ENCODE measurements at regions not wholly inside any gene's neighbourhood (a gene's known extent, or its start where the extent isn't known, plus 50 kb on each side); places are given as distances from the start of the nearest gene placed in this dataset.

DNA sequence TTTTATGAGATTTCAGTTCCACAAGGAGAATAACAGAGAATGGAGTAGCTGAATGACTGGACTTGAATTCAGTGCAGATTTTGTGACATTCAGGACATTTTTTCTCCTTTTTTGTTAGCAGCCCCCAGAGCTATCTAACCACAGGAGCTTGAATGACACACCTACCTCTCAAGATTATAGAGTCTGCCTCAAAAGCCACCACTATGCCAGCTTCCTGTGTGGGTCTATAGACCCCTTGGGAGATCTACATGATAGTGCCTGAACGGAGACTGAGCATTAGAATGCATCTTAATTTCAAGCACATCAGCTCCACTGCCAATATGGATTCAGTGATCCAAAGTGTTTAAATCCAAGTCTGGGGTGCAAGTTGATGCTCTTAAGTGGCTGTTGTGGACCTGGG is 74.4 kb upstream of the ZNF648 start:
- H3K9me3 Mint-ChIP-seq = peaks cover 5% of the 10 kb centered on the region
- H3K4me3 Mint-ChIP-seq = no peak overlapping the region
- peaks cover 3% of the 10 kb centered on the region for H3K27me3 Mint-ChIP-seq (ENCODE audit: low read depth)
- H3K27ac Mint-ChIP-seq = no peak overlapping the region
- no peaks in the 10 kb centered on the region for H3K36me3 Mint-ChIP-seq (ENCODE audit: low read depth)
- TF ChIP-seq, protein P1, sequence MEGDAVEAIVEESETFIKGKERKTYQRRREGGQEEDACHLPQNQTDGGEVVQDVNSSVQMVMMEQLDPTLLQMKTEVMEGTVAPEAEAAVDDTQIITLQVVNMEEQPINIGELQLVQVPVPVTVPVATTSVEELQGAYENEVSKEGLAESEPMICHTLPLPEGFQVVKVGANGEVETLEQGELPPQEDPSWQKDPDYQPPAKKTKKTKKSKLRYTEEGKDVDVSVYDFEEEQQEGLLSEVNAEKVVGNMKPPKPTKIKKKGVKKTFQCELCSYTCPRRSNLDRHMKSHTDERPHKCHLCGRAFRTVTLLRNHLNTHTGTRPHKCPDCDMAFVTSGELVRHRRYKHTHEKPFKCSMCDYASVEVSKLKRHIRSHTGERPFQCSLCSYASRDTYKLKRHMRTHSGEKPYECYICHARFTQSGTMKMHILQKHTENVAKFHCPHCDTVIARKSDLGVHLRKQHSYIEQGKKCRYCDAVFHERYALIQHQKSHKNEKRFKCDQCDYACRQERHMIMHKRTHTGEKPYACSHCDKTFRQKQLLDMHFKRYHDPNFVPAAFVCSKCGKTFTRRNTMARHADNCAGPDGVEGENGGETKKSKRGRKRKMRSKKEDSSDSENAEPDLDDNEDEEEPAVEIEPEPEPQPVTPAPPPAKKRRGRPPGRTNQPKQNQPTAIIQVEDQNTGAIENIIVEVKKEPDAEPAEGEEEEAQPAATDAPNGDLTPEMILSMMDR (IDR thresholded peaks at IDR 0.05; ENCODE audit: unreplicated experiment in 3 of 3) = no peak
- no peaks in the 10 kb centered on the region for H3K4me1 Mint-ChIP-seq

DNA sequence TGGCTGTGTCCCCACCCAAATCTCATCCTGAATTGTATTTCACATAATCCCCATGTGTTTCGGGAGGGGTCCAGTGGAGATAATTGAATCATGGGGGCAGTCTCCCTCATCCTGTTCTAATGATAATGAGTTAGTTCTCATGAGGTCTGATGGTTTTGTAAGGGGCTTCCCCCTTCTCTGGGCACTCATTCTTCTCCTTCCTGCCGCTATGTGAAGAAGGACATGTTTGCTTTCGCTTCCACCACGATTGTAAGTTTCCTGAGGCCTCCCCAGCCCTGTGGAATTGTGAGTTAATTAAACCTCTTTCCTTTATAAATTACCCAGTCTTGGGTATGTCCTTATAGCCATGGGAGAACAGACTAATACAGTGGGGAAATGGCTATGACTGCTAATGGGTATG is 72.7 kb upstream of the ZNF648 start:
- Mint-ChIP-seq H3K9me3 (peaks cover 5% of the 10 kb centered on the region), H3K36me3 (ENCODE audit: low read depth) (no peaks in the 10 kb centered on the region), H3K27me3 (ENCODE audit: low read depth) (peaks cover 3% of the 10 kb centered on the region), H3K27ac (no peak overlapping the region), H3K4me1 (no peaks in the 10 kb centered on the region), H3K4me3 (no peak overlapping the region)
- TF ChIP-seq, protein P1 (IDR thresholded peaks at IDR 0.05; ENCODE audit: unreplicated experiment in 3 of 3) = no peak

GRCh38 chr1:182133181-182133580 is 71.7 kb upstream of the ZNF648 start:
- H3K27me3 Mint-ChIP-seq (ENCODE audit: low read depth) = peaks cover 3% of the 10 kb centered on the region
- TF ChIP-seq, protein P1 (IDR thresholded peaks at IDR 0.05; ENCODE audit: unreplicated experiment in 3 of 3) = no peak
- no peak overlapping the region for H3K27ac Mint-ChIP-seq
- no peak overlapping the region for H3K4me3 Mint-ChIP-seq
- no peaks in the 10 kb centered on the region for H3K36me3 Mint-ChIP-seq (ENCODE audit: low read depth)
- no peaks in the 10 kb centered on the region for H3K4me1 Mint-ChIP-seq
- H3K9me3 Mint-ChIP-seq = peaks cover 5% of the 10 kb centered on the region

- no peaks in the 10 kb centered on the region for H3K36me3 Mint-ChIP-seq (ENCODE audit: low read depth)
- no peaks in the 10 kb centered on the region for H3K4me1 Mint-ChIP-seq
- H3K4me3 Mint-ChIP-seq = no peak overlapping the region
- no peak overlapping the region for H3K27ac Mint-ChIP-seq
- peaks cover 4% of the 10 kb centered on the region for H3K9me3 Mint-ChIP-seq
- H3K27me3 Mint-ChIP-seq (ENCODE audit: low read depth) = no peaks in the 10 kb centered on the region
- TF ChIP-seq, protein P1 (IDR thresholded peaks at IDR 0.05; ENCODE audit: unreplicated experiment in 3 of 3) = no peak
Measured at GRCh38 chr1:182129398-182129797, 67.9 kb upstream of the ZNF648 start.

DNA sequence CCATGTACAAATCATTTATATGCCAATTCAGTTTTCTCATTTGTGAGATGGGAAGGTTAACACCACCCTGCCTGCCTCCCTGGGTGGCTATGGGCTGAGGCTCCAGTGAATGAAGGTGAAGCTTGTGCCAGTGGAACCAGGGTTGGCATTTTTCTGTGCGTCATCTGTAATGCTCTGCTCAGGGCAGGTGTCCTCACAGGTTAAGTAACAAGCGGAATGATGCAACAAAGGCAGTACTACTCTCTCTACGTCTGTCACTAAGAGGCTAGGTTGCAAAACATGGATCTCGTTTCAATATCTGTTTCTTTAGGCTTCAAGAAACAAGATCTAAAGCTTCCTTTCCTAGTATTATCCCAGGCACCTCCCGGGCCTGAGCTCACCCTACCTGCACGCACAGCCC is 67.0 kb upstream of the ZNF648 start:
- Mint-ChIP-seq H3K27ac (no peak overlapping the region), H3K4me3 (no peak overlapping the region), H3K9me3 (no peaks in the 10 kb centered on the region), H3K4me1 (no peaks in the 10 kb centered on the region), H3K36me3 (ENCODE audit: low read depth) (no peaks in the 10 kb centered on the region), H3K27me3 (ENCODE audit: low read depth) (no peaks in the 10 kb centered on the region)
- TF ChIP-seq, protein P1 (IDR thresholded peaks at IDR 0.05; ENCODE audit: unreplicated experiment in 3 of 3) = no peak

DNA sequence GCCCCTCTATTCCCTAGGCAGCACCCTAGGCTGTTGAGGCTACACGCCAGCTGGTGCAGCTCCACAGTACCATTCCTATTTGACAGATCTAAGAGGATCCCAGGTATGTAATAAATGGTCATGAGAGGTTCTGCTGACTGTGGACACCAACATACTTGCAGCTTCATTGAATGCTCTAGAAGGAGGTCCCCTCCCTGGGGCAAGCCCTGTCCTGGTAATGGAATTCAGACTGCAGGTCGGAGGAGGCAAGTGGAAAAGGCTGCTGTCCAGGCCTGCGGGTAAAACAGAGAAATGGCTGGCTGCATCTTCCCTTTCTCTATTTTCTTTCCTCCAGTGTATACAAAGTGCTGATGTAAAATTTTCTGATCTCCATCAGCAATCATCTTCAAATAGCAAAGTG is 66.1 kb upstream of the ZNF648 start:
- Mint-ChIP-seq H3K4me1 (peaks cover 2% of the 10 kb centered on the region), H3K9me3 (no peaks in the 10 kb centered on the region), H3K36me3 (ENCODE audit: low read depth) (no peaks in the 10 kb centered on the region), H3K27ac (no peak overlapping the region), H3K27me3 (ENCODE audit: low read depth) (no peaks in the 10 kb centered on the region), H3K4me3 (no peak overlapping the region)
- TF ChIP-seq, protein P1 (IDR thresholded peaks at IDR 0.05; ENCODE audit: unreplicated experiment in 3 of 3) = no peak
